ENCODE measurements at regions not wholly inside any gene's neighbourhood (a gene's known extent, or its start where the extent isn't known, plus 50 kb on each side); places are given as distances from the start of the nearest gene placed in this dataset.
"Not testable (repeated sequence)": the region's sequence is repeated elsewhere in the genome, so short reads cannot be mapped to it uniquely, and the experiment has no call there.

DNA sequence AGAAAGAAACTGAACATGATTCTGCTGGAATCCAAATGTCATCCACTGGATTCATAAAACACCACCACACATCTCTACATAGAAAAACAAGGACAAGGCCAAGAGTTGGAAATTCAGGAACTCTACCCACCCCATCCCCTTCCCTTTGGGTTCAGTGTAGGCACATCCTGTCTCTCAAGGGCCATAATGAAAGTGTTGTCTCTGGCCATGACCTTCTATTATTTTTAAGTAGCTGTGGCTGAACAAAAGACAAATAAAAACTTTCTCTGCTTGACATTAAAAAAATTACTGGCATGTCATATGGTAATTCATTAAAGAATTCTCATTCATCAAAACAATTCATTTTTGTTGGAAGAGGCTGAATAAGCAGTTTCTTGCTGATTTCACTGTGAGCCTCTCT is 54.9 kb upstream of the ZBTB18 start:
- no peak for DNase-seq

DNA sequence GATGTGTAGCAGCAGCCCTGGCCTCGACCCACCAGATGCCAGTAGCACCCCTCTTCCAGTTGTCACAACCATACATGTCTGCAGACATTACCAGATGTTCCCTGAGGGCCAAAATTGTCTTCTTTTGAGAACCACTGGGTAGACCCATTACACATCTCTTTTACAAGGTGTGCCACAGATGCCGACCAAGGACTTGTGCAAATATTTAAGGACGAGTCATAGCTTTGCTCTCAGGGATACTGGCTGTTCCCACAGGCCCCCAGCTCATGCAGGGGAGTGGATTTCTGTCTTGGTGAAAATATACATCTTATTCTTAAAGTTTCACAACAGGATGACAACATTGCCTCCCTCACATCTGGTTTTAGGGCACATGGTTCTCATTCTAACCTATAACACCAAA is 59.4 kb upstream of the ZBTB18 start:
- DNase-seq: no peak

- no peak for DNase-seq
Observed at GRCh38 chr1:243984788-243985187, 66.3 kb upstream of the ZBTB18 start.

DNA sequence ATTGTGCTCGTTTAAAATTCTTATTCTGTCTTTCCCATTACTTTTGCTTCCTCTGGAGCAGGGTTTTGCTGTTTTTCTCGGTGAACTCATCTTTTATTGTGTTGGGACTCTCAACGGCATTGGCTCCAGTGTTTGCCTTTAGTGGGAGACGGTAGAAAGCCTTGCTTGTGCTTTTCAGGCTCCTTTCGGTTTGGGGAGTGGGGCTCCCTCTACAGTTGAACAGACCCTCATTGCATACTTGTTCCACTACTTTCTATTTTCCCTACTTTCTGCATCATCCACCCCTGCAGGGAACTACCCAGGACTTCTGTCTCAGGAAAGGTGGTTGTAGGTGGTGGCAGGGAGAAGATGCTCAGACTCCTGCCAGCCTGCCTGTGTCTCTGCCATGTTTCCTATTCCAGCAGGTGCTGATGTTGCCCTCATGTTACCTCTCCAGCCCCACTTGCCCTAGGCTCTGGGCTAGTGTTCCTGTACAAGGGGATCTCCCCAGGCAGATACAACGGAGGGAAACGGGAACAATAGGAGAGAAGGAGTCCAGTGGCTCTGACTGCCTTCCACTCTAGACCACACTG is 68.5 kb upstream of the ZBTB18 start:
- no peak for DNase-seq

- DNase-seq: no peak
Observed at GRCh38 chr1:243980471-243980870, 70.6 kb upstream of the ZBTB18 start.

DNA sequence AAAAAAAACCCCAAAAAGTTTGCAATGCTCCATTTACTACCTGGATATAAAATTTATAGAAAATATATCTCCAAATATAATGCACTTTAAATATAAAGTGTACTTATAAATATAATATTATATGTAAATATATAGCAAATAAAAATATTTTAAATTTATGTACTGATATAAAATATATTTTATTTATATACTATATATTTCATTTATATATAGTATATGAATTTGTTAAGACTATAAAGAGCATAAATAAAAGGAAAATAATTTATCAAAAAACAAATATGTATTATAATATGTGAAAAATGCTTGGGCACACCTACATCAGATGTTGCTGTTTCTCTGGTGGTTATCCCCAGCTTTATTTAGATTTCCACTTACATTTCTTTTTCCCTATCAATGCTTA is 71.0 kb upstream of the ZBTB18 start:
- DNase-seq: no peak

DNA sequence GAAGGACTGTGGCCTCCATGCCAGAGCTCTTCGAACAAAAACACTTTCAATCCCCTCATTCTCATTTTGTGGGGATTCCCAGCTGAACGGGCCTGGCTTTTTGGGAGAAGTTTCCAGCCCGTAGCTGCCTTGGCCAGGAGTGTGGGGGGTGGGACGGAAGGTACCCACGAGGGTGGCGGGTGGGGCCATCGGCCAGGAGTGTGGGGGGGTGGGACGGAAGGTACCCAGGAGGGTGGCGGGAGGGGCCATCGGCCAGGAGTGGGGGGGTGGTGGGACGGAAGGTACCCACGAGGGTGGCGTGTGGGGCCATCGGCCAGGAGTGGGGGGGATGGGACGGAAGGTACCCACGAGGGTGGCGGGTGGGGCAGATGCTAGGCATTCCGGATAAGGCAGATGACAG is 71.7 kb upstream of the ZBTB18 start:
- no peak for DNase-seq

- no peak for DNase-seq
Observed at GRCh38 chr1:243977094-243977493, 74.0 kb upstream of the ZBTB18 start.

- DNase-seq: peak; percentile 91
Observed at GRCh38 chr1:243974451-243975292, 76.4 kb upstream of the ZBTB18 start.

DNA sequence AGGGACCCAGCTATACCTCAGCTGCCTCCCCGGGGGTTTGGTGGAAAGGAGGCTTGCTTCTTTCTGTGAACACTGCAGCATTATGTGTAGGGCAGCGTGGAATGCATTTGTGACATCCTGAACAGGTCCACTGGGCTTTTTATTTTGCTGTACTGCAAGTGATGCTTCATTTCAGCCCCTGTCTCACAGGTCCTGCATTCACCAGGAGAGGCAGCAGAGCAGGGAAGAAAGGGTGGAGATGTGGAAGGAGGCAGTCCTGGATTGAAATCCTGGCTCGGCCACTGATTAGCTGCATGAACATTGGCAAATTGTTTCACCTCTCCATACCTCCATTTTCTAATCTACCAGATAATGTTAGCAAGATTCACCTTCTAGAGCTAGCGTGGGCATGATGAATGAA is 77.9 kb upstream of the ZBTB18 start:
- DNase-seq: no peak

DNA sequence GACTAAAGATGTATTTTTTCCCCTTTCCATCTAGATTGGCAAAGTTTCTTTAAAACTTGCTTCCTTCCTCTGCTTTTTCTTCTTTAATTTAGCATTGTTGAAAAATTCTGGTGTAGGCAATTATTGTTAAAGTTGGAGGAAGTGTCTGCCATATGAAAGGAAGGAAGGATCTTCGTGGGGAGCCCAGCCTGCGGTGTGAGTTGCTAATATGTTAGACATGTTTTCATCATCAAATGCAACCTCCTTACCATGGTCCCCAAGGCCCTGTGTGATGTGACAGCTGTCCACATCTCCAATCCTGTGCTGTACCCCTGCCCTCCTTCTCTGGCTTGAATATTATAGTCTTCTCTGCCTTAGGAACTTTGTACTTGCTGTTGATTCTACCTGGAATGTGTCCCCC is 81.0 kb upstream of the ZBTB18 start:
- DNase-seq: no peak

GRCh38 chr1:243968413-243968812 is 82.7 kb upstream of the ZBTB18 start:
- DNase-seq: no peak

- no peak for DNase-seq
Observed at GRCh38 chr1:243964915-243965314, 86.2 kb upstream of the ZBTB18 start.

DNA sequence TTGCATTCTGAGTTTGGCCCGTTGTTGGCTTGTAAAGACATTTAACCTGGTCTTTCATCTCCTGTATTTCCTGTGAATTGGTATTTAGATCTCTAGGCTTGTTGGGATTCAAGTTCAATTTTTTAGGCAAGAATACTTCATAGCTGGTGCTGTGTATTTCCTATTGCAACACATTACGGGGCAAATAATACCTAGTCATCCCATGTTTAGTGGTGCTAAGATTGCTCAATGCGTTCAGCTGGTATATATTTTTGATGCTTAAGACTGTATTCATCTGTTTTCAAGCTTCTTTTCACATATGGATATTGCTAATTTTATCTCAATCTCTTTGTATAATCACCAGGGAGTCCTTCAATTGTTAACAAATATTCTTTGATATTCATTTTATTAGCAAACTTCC is 87.5 kb upstream of the ZBTB18 start:
- no peak for DNase-seq

- no peak for DNase-seq
Observed at GRCh38 chr1:243962541-243962940, 88.5 kb upstream of the ZBTB18 start.

GRCh38 chr1:243959998-243960397 is 91.1 kb upstream of the ZBTB18 start:
- DNase-seq: no peak

GRCh38 chr1:243957141-243957540 is 93.9 kb upstream of the ZBTB18 start:
- DNase-seq: no peak

GRCh38 chr1:243956450-243956849 is 94.6 kb upstream of the ZBTB18 start:
- no peak for DNase-seq

DNA sequence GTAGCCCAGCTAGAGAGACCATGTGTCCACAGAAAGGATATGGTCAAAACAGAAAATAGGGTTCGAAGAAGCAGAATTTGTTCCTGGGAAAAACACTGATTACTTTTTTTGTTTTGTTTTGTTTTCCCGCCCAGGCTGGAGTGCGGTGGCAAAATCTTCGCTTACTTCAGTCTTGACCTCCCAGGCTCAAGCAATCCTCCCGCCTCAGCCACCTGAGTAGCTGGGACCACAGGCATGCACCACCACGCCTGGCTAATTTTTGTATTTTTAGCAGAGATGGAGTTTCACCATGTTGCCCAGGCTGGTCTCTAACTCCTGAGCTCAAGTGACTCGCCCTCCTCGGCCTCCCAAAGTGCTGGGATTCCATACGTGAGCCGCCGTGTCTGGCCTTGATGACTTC is 99.9 kb upstream of the ZBTB18 start:
- not testable (repeated sequence) for DNase-seq

DNA sequence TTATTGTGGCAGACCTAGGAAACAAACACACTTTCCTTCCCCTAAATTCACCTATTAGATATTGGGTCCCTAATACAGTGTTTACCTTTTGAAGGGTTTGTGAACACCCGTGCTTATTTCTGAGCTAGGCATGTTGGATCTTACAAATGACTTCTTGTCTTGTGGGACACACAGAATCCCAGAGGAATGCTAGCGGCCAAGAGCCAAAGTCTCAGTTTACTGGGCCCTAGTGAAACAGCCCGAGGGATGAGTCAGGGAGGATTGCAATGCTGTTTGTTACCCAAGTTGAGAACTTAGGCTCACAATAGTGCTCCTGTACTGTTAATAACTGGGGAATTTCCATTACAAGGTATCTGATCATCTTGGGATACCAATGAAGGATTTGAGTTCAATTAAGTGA is 100.1 kb upstream of the AKT3 start:
- no peak for DNase-seq

DNA sequence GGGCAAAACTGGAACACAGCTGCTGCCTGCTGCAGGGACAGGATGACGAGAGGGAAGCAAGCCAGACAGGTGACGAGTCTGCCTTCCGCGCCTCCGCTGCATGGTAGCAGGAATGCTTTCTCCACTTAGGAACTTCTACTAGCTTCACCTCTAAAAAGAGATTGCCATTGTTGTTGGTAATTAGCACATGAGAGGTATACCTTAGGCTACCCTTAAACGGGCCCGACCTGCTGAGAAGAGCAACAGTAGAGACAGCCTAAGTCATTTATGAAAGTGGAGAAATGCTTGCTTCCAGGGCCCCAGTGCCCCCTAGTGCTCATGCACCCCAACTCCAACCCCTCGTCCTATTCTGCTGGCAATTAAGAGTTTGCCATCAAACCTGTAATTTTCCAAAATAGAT is 96.9 kb upstream of the AKT3 start:
- no peak for DNase-seq

- no peak for DNase-seq
Observed at GRCh38 chr1:243946253-243946652, 96.2 kb upstream of the AKT3 start.

- no peak for DNase-seq
Observed at GRCh38 chr1:243945727-243946126, 95.7 kb upstream of the AKT3 start.

DNA sequence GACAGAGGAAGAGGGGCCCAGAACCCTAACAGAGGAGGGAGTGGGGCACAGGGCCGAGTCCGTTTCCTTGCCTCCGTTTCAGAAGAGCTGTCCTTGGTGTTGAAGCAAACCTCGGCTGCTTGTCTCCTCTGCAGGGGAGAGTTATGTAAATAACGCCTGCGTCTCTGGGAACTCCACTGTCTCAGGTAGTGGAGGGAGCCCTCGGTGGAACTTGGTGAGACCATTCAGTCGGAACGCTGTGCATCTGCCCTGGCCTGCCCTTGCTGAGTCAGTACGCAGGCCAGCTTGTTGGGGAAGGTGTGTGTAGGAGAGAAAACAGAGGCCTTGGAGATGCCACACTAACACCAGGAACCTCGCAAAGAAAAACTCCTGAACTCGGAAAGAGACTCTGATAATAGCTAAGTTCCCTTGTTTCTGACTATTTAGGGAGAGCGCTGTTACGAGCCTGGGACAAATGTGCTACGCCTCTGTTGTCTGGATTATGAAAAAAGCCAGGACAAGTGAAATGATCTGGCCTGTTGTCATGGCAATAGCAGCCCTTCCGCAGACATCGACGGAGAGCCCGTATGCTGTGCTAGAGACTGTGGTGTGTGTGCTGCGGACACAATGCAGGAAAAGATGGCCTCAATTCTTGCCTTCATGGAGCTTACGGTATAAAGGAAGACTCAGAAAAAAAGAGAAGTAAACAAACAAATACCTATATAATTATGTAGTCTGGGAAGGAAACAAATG is 94.6 kb upstream of the AKT3 start:
- DNase-seq: no peak
